ENCODE measurements at regions not wholly inside any gene's neighbourhood (a gene's known extent, or its start where the extent isn't known, plus 50 kb on each side); places are given as distances from the start of the nearest gene placed in this dataset.

DNA sequence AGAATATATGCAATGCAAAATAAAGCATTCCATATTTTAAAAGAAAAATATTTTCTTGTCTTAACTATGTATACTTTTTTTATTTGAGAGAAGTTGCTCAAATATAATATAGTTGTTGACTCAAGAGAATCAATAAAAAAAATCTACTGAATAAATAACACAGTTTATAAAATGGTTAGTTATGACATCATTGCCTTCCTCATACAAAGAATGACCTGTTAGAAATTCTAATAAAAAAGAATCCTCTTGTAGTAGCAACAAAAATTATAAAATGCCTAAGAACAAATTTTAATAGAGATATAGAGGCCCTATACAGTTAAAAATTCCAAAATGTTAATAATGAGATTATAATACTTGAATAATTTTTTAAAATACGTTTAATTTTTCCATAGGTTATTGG lies 96.5 kb upstream of the AHI1 start:
- TF ChIP-seq, protein P1, sequence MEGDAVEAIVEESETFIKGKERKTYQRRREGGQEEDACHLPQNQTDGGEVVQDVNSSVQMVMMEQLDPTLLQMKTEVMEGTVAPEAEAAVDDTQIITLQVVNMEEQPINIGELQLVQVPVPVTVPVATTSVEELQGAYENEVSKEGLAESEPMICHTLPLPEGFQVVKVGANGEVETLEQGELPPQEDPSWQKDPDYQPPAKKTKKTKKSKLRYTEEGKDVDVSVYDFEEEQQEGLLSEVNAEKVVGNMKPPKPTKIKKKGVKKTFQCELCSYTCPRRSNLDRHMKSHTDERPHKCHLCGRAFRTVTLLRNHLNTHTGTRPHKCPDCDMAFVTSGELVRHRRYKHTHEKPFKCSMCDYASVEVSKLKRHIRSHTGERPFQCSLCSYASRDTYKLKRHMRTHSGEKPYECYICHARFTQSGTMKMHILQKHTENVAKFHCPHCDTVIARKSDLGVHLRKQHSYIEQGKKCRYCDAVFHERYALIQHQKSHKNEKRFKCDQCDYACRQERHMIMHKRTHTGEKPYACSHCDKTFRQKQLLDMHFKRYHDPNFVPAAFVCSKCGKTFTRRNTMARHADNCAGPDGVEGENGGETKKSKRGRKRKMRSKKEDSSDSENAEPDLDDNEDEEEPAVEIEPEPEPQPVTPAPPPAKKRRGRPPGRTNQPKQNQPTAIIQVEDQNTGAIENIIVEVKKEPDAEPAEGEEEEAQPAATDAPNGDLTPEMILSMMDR (tag by site-specific recombination; IDR thresholded peaks at IDR 0.05): no peak
- no peak for TF ChIP-seq YY1 (tag by site-specific recombination; IDR thresholded peaks at IDR 0.05)
- no peak for TF ChIP-seq ZNF184 (tag by site-specific recombination; IDR thresholded peaks at IDR 0.05)
- no peak for TF ChIP-seq ZNF121 (tag by site-specific recombination; IDR thresholded peaks at IDR 0.05)
- TF ChIP-seq, protein P2, sequence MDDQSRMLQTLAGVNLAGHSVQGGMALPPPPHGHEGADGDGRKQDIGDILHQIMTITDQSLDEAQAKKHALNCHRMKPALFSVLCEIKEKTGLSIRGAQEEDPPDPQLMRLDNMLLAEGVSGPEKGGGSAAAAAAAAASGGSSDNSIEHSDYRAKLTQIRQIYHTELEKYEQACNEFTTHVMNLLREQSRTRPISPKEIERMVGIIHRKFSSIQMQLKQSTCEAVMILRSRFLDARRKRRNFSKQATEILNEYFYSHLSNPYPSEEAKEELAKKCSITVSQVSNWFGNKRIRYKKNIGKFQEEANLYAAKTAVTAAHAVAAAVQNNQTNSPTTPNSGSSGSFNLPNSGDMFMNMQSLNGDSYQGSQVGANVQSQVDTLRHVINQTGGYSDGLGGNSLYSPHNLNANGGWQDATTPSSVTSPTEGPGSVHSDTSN (CRISPR knock-in tag; IDR thresholded peaks at IDR 0.05): no peak
- TF ChIP-seq, protein P3, sequence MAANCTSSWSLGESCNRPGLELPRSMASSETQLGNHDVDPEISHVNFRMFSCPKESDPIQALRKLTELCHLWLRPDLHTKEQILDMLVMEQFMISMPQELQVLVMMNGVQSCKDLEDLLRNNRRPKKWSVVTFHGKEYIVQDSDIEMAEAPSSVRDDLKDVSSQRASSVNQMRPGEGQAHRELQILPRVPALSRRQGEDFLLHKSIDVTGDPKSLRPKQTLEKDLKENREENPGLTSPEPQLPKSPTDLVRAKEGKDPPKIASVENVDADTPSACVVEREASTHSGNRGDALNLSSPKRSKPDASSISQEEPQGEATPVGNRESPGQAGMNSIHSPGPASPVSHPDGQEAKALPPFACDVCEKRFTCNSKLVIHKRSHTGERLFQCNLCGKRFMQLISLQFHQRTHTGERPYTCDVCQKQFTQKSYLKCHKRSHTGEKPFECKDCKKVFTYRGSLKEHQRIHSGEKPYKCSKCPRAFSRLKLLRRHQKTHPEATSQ (tag by site-specific recombination; IDR thresholded peaks at IDR 0.05): no peak

Measured in HEK293 (cell line).